ENCODE measurements at regions not wholly inside any gene's neighbourhood (a gene's known extent, or its start where the extent isn't known, plus 50 kb on each side); places are given as distances from the start of the nearest gene placed in this dataset.

DNA sequence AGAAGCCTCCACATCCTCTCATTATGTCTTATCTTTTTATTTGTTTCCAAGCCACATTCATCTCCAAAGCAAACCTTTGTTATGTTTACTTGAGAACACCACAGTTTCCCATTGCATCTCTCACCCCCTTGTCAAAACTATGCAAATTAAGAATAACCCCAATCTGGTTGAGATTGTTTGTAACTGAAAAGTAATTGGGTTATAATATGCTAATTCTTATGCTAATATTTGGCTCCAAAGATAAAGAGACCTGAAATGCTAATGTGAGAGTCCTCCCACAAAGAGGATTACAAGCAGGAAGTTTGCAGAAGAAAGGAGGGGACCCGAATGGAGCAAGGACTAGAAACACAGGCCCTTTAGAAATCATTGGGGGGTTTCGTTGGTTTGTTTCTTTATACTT, 92.9 kb upstream of the UBL3 start:
- no peak overlapping the region for H3K4me2 ChIP-seq
- ATAC-seq (no peak), DNase-seq (ENCODE audit: low read depth in 1 of 2, low spot score in 1 of 2) (no peak), FAIRE-seq (no peak)
- ChIA-PET POLR2A (no interaction called here), CTCF (no interaction called here)
- 74% methylated on average over 2 of the region's 2 CpGs for WGBS (ENCODE audit: missing lambda C conversion rate)
- H3K9me3 ChIP-seq: no peaks in the 10 kb centered on the region
- H3K4me3 ChIP-seq: no peak overlapping the region
- H3K4me1 ChIP-seq: no peaks in the 10 kb centered on the region
- H3K27ac ChIP-seq: no peak overlapping the region
- no peak for TF ChIP-seq ZSCAN20 (CRISPR knock-in tag; IDR thresholded peaks at IDR 0.05)
- no peak for TF ChIP-seq ZC3H11A (IDR thresholded peaks at IDR 0.05)
- no peak for TF ChIP-seq BHLHE40 (IDR thresholded peaks at IDR 0.05; ENCODE audit: low read depth, low read length)
- TF ChIP-seq MAX (IDR thresholded peaks at IDR 0.05): no peak
- no peak for TF ChIP-seq CTCF (IDR thresholded peaks at IDR 0.05)
- no peak for TF ChIP-seq ZNF302 (CRISPR knock-in tag; IDR thresholded peaks at IDR 0.05)

GRCh38 chr13:29940715-29941114, 90.3 kb upstream of the UBL3 start:
- no peaks in the 10 kb centered on the region for H3K4me1 ChIP-seq
- no peak overlapping the region for H3K4me2 ChIP-seq
- ATAC-seq: no peak
- DNase-seq (ENCODE audit: low read depth in 1 of 2, low spot score in 1 of 2): no peak
- H3K27ac ChIP-seq: no peak overlapping the region
- POLR2A ChIA-PET: no interaction called here
- H3K4me3 ChIP-seq: no peak overlapping the region
- no peak for FAIRE-seq
- WGBS (ENCODE audit: missing lambda C conversion rate): 95% methylated on average over 1 of the region's 1 CpG
- CTCF ChIA-PET: interaction anchor here (1.7 kb wide), 1 partner anchor 174 kb away, joined by 4 read pairs; no protein-coding TSS in a partner anchor
- no peaks in the 10 kb centered on the region for H3K9me3 ChIP-seq
- no peak for TF ChIP-seq FOSL2 (IDR thresholded peaks at IDR 0.05)
- no peak for TF ChIP-seq FOSL2 (CRISPR knock-in tag; IDR thresholded peaks at IDR 0.05)
- no peak for TF ChIP-seq SMC3 (IDR thresholded peaks at IDR 0.05)
- TF ChIP-seq HOXA7 (CRISPR knock-in tag; IDR thresholded peaks at IDR 0.05): no peak
- no peak for TF ChIP-seq POLR2A (IDR thresholded peaks at IDR 0.05; ENCODE audit: low read length)
- no peak for TF ChIP-seq NPAS2 (CRISPR knock-in tag; IDR thresholded peaks at IDR 0.05; ENCODE audit: borderline replicate concordance)
- TF ChIP-seq ZNF302 (CRISPR knock-in tag; IDR thresholded peaks at IDR 0.05): no peak
- no peak for TF ChIP-seq HDAC2 (IDR thresholded peaks at IDR 0.05)
- TF ChIP-seq HOXB5 (CRISPR knock-in tag; IDR thresholded peaks at IDR 0.05): no peak
- TF ChIP-seq, protein P1, sequence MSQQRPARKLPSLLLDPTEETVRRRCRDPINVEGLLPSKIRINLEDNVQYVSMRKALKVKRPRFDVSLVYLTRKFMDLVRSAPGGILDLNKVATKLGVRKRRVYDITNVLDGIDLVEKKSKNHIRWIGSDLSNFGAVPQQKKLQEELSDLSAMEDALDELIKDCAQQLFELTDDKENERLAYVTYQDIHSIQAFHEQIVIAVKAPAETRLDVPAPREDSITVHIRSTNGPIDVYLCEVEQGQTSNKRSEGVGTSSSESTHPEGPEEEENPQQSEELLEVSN (IDR thresholded peaks at IDR 0.05; ENCODE audit: borderline replicate concordance, low read depth): no peak
- no peak for TF ChIP-seq HOXB13 (CRISPR knock-in tag; IDR thresholded peaks at IDR 0.05; ENCODE audit: low read depth)

DNA sequence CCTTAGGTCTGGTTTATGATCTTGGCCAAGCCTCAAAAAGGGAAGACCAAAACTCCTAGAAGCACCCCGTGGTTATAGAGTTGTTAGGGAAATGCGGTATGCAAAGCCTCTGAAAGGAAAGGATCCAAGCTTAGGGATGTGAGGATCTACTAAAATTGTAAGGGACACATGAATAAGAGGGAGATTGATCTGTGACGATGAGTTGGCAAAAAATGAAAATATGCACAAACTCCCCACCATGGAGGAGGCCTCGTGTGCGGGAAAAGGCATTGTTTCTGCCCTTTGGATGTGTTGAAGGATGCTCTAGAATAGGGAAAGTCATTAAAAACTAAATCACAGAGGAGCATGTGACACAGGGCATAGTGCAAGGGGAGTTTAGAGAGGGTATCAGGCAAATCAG, 88.7 kb upstream of the UBL3 start:
- Histone ChIP-seq H3K27ac (no peak overlapping the region), H3K4me1 (no peaks in the 10 kb centered on the region), H3K4me3 (no peak overlapping the region), H3K9me3 (no peaks in the 10 kb centered on the region), H3K4me2 (no peak overlapping the region)
- no peak for TF ChIP-seq NR3C1 (IDR thresholded peaks at IDR 0.05)
- no peak for TF ChIP-seq KDM5A (IDR thresholded peaks at IDR 0.05)
- TF ChIP-seq POLR2AphosphoS2 (conservative IDR thresholded peaks at IDR 0.05; ENCODE audit: low read length): no peak
- no peak for TF ChIP-seq USF2 (IDR thresholded peaks at IDR 0.05)
- no peak for TF ChIP-seq HOXA7 (CRISPR knock-in tag; IDR thresholded peaks at IDR 0.05)
- peak; percentile 36 for TF ChIP-seq MAFK (IDR thresholded peaks at IDR 0.05; ENCODE audit: partially characterized antibody)
- TF ChIP-seq ZC3H11A (IDR thresholded peaks at IDR 0.05): no peak
- CTCF ChIA-PET: no interaction called here
- WGBS (ENCODE audit: missing lambda C conversion rate): 77% methylated on average over 5 of the region's 5 CpGs
- DNase-seq (ENCODE audit: low read depth in 1 of 2, low spot score in 1 of 2) (no peak), ATAC-seq (no peak), FAIRE-seq (no peak)
- POLR2A ChIA-PET: no interaction called here

Data from A549 (cell line).